Lower leg skin (tissue), 4 donors: ENCODE measurements at regions not wholly inside any gene's neighbourhood (a gene's known extent, or its start where the extent isn't known, plus 50 kb on each side); places are given as distances from the start of the nearest gene placed in this dataset.

ENCODE experiments used
- DNase-seq, 2 donors: peaks; one replicate each; pipeline ENCODE4 v3.0.0-alpha.2; 2019; ENCODE audit warnings: low spot score in 2 of 2
- H3K4me3 ChIP-seq: fragments of 200-600 bp; sonication (generic); 2 replicates; pipeline ENCODE4 v1.5.1; 2017; ENCODE audit warnings: mild to moderate bottlenecking, low read depth; ENCODE audit not compliant: poor library complexity, severe bottlenecking
- POLR2A ChIP-seq, 2 donors: fragments of 450-650 bp; IDR thresholded peaks; one replicate each; pipeline ENCODE4 v1.6.1; 2016 to 2017; ENCODE audit warnings: antibody characterized with exemption in 2 of 2, mild to moderate bottlenecking in 1 of 2, moderate library complexity in 1 of 2
- WGBS, 2 donors: methylation state at CpG; one replicate each; pipeline ENCODE4 v1.1.5; 2018; 5-methylcytosine and 5-hydroxymethylcytosine counted together
- intact Hi-C: fragments of 100-400 bp; cut with DNase I; formaldehyde crosslinking; loops from one replicate; pipeline ENCODE4 v1.15.0; 2023; ENCODE audit warnings: low total_unique reads
- TF ChIP-seq, protein P1 (sequence below), 3 donors: fragments of 450-650 bp; IDR thresholded peaks; one replicate each; pipeline ENCODE4 v1.5.1; 2016; ENCODE audit warnings: antibody characterized with exemption in 3 of 3, mild to moderate bottlenecking in 3 of 3, moderate library complexity in 2 of 3

DNA sequence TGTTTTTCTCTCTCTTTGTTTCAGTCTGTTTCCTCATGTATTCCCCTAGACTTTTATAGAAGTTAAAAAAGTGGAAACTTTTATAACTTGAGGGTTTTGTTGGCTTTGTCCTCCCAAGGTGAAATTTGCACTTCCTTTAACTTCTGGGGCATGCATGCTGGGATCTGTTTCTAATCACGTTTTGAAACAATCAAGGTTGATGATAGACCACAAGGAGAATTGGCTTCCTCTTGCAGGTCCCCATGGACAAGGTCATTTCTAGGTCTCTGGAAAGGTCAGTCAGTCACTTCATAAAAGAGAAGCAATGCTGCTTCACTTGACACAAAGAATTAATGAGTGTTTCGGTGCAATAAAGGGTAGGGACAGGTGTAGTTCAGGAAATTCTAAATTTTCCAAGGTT, 811.8 kb upstream of the CELF2 start:
- 69 to 72% methylated on average over 2 of the region's 2 CpGs for WGBS, 2 donors
- intact Hi-C loops: no loop called here
- no peak overlapping the region for H3K4me3 ChIP-seq
- TF ChIP-seq, protein P1, sequence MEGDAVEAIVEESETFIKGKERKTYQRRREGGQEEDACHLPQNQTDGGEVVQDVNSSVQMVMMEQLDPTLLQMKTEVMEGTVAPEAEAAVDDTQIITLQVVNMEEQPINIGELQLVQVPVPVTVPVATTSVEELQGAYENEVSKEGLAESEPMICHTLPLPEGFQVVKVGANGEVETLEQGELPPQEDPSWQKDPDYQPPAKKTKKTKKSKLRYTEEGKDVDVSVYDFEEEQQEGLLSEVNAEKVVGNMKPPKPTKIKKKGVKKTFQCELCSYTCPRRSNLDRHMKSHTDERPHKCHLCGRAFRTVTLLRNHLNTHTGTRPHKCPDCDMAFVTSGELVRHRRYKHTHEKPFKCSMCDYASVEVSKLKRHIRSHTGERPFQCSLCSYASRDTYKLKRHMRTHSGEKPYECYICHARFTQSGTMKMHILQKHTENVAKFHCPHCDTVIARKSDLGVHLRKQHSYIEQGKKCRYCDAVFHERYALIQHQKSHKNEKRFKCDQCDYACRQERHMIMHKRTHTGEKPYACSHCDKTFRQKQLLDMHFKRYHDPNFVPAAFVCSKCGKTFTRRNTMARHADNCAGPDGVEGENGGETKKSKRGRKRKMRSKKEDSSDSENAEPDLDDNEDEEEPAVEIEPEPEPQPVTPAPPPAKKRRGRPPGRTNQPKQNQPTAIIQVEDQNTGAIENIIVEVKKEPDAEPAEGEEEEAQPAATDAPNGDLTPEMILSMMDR (IDR thresholded peaks at IDR 0.05): no peak
- DNase-seq: no peak

GRCh38 chr10:10207538-10207937, 810.1 kb upstream of the CELF2 start:
- 63 to 86% methylated on average over 3 of the region's 3 CpGs for WGBS, 2 donors
- DNase-seq: no peak
- TF ChIP-seq, protein P1 (IDR thresholded peaks at IDR 0.05): no peak
- no peak for TF ChIP-seq POLR2A (IDR thresholded peaks at IDR 0.05)
- no peak overlapping the region for H3K4me3 ChIP-seq
- intact Hi-C loops: no loop called here

- DNase-seq: no peak
- H3K4me3 ChIP-seq: no peak overlapping the region
- intact Hi-C loops: no loop called here
- 33 to 51% methylated on average over 4 of the region's 4 CpGs for WGBS, 2 donors
- no peak for TF ChIP-seq POLR2A (IDR thresholded peaks at IDR 0.05)
- TF ChIP-seq, protein P1 (IDR thresholded peaks at IDR 0.05): no peak
Observed at GRCh38 chr10:10208196-10208595, 809.5 kb upstream of the CELF2 start.

DNA sequence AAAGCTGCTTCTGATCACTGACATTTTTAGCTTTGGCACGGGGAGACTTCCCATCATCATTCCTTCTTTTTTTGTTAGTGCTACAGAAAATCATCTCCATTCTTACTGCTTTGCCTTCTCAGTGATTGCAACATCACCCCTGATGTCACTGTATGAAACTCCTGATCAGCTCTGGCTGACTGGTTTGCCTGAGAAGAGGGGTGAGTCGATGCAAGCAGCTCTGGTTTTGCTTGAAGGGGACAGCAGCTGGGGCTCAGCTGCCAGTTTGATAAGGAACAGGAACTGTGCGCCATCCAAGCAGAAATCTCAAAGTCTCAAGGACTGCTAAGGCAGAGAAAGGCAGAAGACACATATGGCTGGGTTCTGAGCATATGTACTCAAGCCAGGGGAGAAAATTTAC, 808.5 kb upstream of the CELF2 start:
- intact Hi-C loops: no loop called here
- TF ChIP-seq POLR2A (IDR thresholded peaks at IDR 0.05): no peak
- TF ChIP-seq, protein P1 (IDR thresholded peaks at IDR 0.05): no peak
- 23 to 37% methylated on average over 3 of the region's 3 CpGs for WGBS, 2 donors
- DNase-seq: peak in 1 of 2 donors; percentile 38
- no peak overlapping the region for H3K4me3 ChIP-seq

DNA sequence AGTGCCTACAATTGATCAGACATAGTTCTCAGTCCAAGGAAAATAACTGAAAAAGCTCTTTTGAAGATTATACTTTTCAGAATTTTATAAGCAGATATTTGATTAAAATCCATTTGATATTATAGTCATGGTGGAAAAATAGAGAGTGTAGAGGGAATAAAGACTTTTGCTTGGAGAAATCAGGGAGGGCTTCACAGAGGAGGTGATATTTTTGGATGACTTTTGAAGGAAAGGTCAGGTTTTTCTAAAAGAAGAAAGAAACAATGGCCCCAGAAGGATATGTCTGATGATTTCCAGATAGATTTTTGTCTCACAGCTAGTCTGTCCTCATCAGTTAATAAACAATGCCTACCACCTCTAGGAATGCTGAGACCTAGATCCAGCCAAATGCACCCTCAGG, 806.3 kb upstream of the CELF2 start:
- no peak for DNase-seq
- intact Hi-C loops: no loop called here
- TF ChIP-seq, protein P1 (IDR thresholded peaks at IDR 0.05): no peak
- no peak for TF ChIP-seq POLR2A (IDR thresholded peaks at IDR 0.05)
- no peak overlapping the region for H3K4me3 ChIP-seq

- no peak overlapping the region for H3K4me3 ChIP-seq
- no peak for TF ChIP-seq POLR2A (IDR thresholded peaks at IDR 0.05)
- TF ChIP-seq, protein P1 (IDR thresholded peaks at IDR 0.05): no peak
- 93 to 94% methylated on average over 5 of the region's 5 CpGs for WGBS, 2 donors
- no peak for DNase-seq
- intact Hi-C loops: no loop called here
Observed at GRCh38 chr10:10213237-10213636, 804.4 kb upstream of the CELF2 start.
